ENCODE measurements at regions not wholly inside any gene's neighbourhood (a gene's known extent, or its start where the extent isn't known, plus 50 kb on each side); places are given as distances from the start of the nearest gene placed in this dataset.

- TF ChIP-seq CTCF (IDR thresholded peaks at IDR 0.05) (no peak), POLR2A (IDR thresholded peaks at IDR 0.05) (no peak)
Measured at GRCh38 chr6:141593311-141593710, 539.4 kb upstream of the GJE1 start.
